DOHH2 (cell line): ENCODE measurements at regions not wholly inside any gene's neighbourhood (a gene's known extent, or its start where the extent isn't known, plus 50 kb on each side); places are given as distances from the start of the nearest gene placed in this dataset.

Experiments
- H3F3A ChIP-seq: fragments of 200-600 bp; sonication (generic), shearing (Covaris generic); 2 replicates; pipeline ENCODE4 v1.6.0; 2016; ENCODE audit warnings: antibody characterized with exemption, mild to moderate bottlenecking; ENCODE audit not compliant: control insufficient read depth, insufficient read depth
- H3K27ac ChIP-seq: fragments of 200-600 bp; sonication (generic); 2 replicates; pipeline ENCODE4 v1.5.1; 2014; ENCODE audit warnings: low read depth, mild to moderate bottlenecking, low read length, moderate library complexity
- H3K27me3 ChIP-seq: fragments of 200-600 bp; sonication (generic); 2 replicates; pipeline ENCODE4 v1.6.1; 2014; ENCODE audit warnings: mild to moderate bottlenecking, low read length, mixed read lengths; ENCODE audit not compliant: control insufficient read depth
- H3K36me3 ChIP-seq: fragments of 200-600 bp; sonication (generic); 2 replicates; pipeline ENCODE4 v1.6.1; 2014; ENCODE audit warnings: mild to moderate bottlenecking, low read length, moderate library complexity, mixed read lengths; ENCODE audit not compliant: control insufficient read depth
- H3K4me1 ChIP-seq: fragments of 200-600 bp; sonication (generic); 2 replicates; pipeline ENCODE4 v1.6.1; 2014; ENCODE audit warnings: mild to moderate bottlenecking, low read length, mixed read lengths; ENCODE audit not compliant: control insufficient read depth
- H3K4me2 ChIP-seq: fragments of 200-600 bp; sonication (generic); 2 replicates; pipeline ENCODE4 v1.6.0; 2014; ENCODE audit warnings: mild to moderate bottlenecking, low read length, moderate library complexity
- H3K4me3 ChIP-seq: fragments of 200-600 bp; sonication (generic); 2 replicates; pipeline ENCODE4 v1.5.1; 2014; ENCODE audit warnings: mild to moderate bottlenecking, low read length, mixed read lengths
- H3K79me2 ChIP-seq: fragments of 200-600 bp; sonication (generic); 2 replicates; pipeline ENCODE4 v1.6.1; 2014; ENCODE audit warnings: mild to moderate bottlenecking, low read length, mixed read lengths; ENCODE audit not compliant: control insufficient read depth
- H3K9me2 ChIP-seq: fragments of 200-600 bp; sonication (generic); replicated peaks from 2 replicates; pipeline ENCODE4 v1.6.1; 2014; ENCODE audit warnings: mild to moderate bottlenecking, low read length, mixed read lengths; ENCODE audit not compliant: control insufficient read depth
- H3K9me3 ChIP-seq: fragments of 200-600 bp; sonication (generic); 2 replicates; pipeline ENCODE4 v1.6.1; 2014; ENCODE audit warnings: antibody characterized with exemption, low read length, mixed read lengths; ENCODE audit not compliant: control insufficient read depth, insufficient read depth
- H4K20me1 ChIP-seq: fragments of 200-600 bp; sonication (generic); 2 replicates; pipeline ENCODE4 v1.6.0; 2014; ENCODE audit warnings: low read depth, mild to moderate bottlenecking, antibody characterized with exemption, low read length, moderate library complexity; ENCODE audit not compliant: control insufficient read depth, insufficient read depth
- CTCF ChIP-seq: fragments of 200-600 bp; sonication (generic); IDR thresholded peaks from one replicate; pipeline ENCODE4 v1.5.1; 2014; ENCODE audit warnings: antibody characterized with exemption, mild to moderate bottlenecking, low read depth, low read length; ENCODE audit not compliant: poor library complexity, severe bottlenecking
- EZH2phosphoT487 ChIP-seq: fragments of 200-600 bp; sonication (generic); IDR thresholded peaks from 2 replicates; pipeline ENCODE4 v1.6.1; 2017; ENCODE audit warnings: borderline replicate concordance, mild to moderate bottlenecking, antibody characterized with exemption, low read length, moderate library complexity, mixed read lengths

GRCh38 chr10:111750165-111750849, 433.3 kb downstream of the GPAM start:
- Histone ChIP-seq H3K9me2 (no peaks in the 10 kb centered on the region), H3K4me3 (no peak overlapping the region), H3K79me2 (no peaks in the 10 kb centered on the region), H3K27ac (no peak overlapping the region), H3K27me3 (no peaks in the 10 kb centered on the region), H3K9me3 (no peaks in the 10 kb centered on the region), H4K20me1 (no peaks in the 10 kb centered on the region), H3K4me2 (no peak overlapping the region), H3K36me3 (no peaks in the 10 kb centered on the region), H3K4me1 (no peaks in the 10 kb centered on the region), H3F3A (no peaks in the 10 kb centered on the region)
- no peak for TF ChIP-seq CTCF
- TF ChIP-seq EZH2phosphoT487 = no peak

DNA sequence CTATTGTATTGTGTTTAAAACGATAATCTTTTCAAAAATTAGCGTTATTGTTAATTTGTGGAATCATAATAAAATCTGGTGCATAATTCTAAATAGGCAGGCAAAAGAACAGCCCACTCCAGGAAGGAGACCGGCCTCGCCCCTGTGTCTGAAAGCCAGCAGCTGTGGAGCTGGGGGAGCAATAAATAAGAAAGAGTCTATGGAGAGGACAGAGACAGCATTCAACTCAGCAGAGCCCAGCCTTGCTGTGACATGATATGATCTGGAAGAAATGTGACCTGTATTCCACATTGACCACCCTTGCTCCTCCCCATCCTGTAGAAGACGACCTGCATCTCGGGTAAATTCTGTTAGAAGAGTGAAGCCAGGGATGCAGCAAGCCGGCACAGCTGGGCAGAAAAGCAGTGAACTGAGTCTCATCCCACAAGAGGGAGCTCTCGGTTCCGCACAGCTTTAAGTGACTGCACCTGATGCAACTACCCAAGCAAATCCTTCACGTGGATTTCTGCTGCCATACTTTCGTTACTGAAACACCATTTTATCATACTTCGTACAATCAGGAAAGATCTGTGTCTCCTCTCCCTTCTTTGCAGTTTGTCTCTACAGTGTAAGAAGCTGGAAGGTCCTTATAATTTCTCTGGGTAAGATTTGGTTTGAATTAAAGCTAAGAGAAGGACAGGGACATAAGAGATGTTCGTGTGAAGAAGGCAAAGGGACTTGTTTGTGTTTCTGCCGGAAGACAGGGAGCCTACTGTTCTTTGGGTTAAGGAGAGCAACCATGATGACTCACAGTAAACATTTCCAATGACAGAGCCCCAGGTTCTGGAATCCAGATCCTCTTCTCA, 427.1 kb downstream of the GPAM start:
- H3K4me1 ChIP-seq = no peaks in the 10 kb centered on the region
- no peak overlapping the region for H3K27ac ChIP-seq
- TF ChIP-seq CTCF = peak; percentile 59
- no peak for TF ChIP-seq EZH2phosphoT487
- no peaks in the 10 kb centered on the region for H4K20me1 ChIP-seq
- H3K4me2 ChIP-seq = no peak overlapping the region
- no peaks in the 10 kb centered on the region for H3K79me2 ChIP-seq
- H3F3A ChIP-seq = no peaks in the 10 kb centered on the region
- H3K36me3 ChIP-seq = no peaks in the 10 kb centered on the region
- H3K27me3 ChIP-seq = no peaks in the 10 kb centered on the region
- no peaks in the 10 kb centered on the region for H3K9me2 ChIP-seq
- H3K4me3 ChIP-seq = no peak overlapping the region
- no peaks in the 10 kb centered on the region for H3K9me3 ChIP-seq

GRCh38 chr10:111758593-111758992, 425.0 kb downstream of the GPAM start:
- no peaks in the 10 kb centered on the region for H3K79me2 ChIP-seq

More at GRCh38 chr10:111758593-111758992, 425.0 kb downstream of the GPAM start:
- H3K9me2 ChIP-seq = no peaks in the 10 kb centered on the region
- no peaks in the 10 kb centered on the region for H3K36me3 ChIP-seq
- no peaks in the 10 kb centered on the region for H3F3A ChIP-seq
- H3K27ac ChIP-seq = no peak overlapping the region
- no peak overlapping the region for H3K4me3 ChIP-seq
- H3K4me2 ChIP-seq = no peak overlapping the region
- H3K27me3 ChIP-seq = no peaks in the 10 kb centered on the region
- H4K20me1 ChIP-seq = no peaks in the 10 kb centered on the region
- H3K4me1 ChIP-seq = no peaks in the 10 kb centered on the region
- TF ChIP-seq EZH2phosphoT487 = no peak
- TF ChIP-seq CTCF = no peak
- H3K9me3 ChIP-seq = no peaks in the 10 kb centered on the region
